ENCODE measurements at regions not wholly inside any gene's neighbourhood (a gene's known extent, or its start where the extent isn't known, plus 50 kb on each side); places are given as distances from the start of the nearest gene placed in this dataset.
"Not testable (repeated sequence)": the region's sequence is repeated elsewhere in the genome, so short reads cannot be mapped to it uniquely, and the experiment has no call there.

DNA sequence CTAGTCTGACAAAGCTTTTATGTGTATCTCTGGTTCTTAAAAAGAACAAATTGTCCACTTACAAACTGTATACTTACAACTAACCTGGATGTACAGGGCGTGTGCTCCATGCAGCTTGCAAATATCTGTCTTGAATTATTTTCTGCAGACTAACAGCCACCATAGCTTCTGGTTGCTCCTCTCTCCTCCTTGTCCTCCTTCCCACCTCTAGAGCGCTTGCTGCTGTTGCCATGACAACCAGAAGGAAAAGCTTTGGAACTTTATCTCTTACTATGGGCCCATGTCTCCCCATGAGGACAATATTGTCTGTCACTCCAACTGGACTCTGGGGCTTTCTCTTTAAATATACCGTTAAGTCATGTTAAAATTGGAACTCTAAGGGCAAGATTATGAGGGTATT, 71.5 kb upstream of the DHX40 start:
- Histone ChIP-seq H3K27me3 (ENCODE audit: control insufficient read depth, insufficient read depth, low read length, poor library complexity, severe bottlenecking) (no peaks in the 10 kb centered on the region), H3K36me3 (ENCODE audit: control insufficient read depth, insufficient read depth, low read length) (no peaks in the 10 kb centered on the region), H3K4me1 (ENCODE audit: control insufficient read depth, insufficient read depth, low read length) (peaks cover 5% of the 10 kb centered on the region), H3K27ac (ENCODE audit: insufficient read depth, low read depth, low read length, poor library complexity, severe bottlenecking) (no peak overlapping the region), H3K4me3 (ENCODE audit: insufficient read depth, low read depth, low read length) (no peak overlapping the region), H3K9me3 (ENCODE audit: control insufficient read depth, low read length) (no peaks in the 10 kb centered on the region)
- 82 to 86% methylated on average over 3 of the region's 3 CpGs for WGBS, 2 experiments

DNA sequence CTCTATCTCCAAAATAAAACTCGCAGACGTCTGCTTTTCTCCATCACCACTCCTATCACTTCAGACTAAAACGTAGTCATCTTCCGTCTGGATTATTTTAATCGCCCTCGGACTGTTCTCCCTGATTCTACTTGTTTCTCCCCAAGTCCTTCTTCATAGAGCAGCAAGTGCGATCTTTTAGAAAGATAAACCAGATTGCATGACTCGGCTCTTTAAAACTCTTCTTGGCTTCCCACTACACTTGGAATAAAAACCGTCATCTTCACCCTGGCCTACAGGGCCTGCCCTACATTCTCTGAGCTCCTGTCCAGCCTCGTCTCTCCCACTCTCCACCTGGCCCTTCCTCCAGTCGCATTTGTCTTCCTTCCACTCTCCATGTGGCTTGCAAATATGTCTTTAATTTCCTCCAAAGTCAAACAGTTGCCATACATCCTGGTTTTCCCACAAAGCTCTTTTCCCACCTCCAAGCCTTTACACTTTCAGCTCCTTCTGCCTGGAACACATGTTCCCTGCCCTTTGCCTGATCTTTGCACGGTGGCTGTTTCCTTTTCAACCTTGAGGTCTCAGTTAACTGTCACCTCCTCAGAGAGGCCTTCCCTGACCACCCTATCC, 70.5 kb upstream of the DHX40 start:
- Histone ChIP-seq H3K27ac (ENCODE audit: insufficient read depth, low read depth, low read length, poor library complexity, severe bottlenecking) (no peak overlapping the region), H3K36me3 (ENCODE audit: control insufficient read depth, insufficient read depth, low read length) (no peaks in the 10 kb centered on the region), H3K4me3 (ENCODE audit: insufficient read depth, low read depth, low read length) (no peak overlapping the region), H3K9me3 (ENCODE audit: control insufficient read depth, low read length) (no peaks in the 10 kb centered on the region), H3K4me1 (ENCODE audit: control insufficient read depth, insufficient read depth, low read length) (peaks cover 5% of the 10 kb centered on the region), H3K27me3 (ENCODE audit: control insufficient read depth, insufficient read depth, low read length, poor library complexity, severe bottlenecking) (no peaks in the 10 kb centered on the region)
- 87% methylated on average over 12 of the region's 12 CpGs for WGBS, 2 experiments

DNA sequence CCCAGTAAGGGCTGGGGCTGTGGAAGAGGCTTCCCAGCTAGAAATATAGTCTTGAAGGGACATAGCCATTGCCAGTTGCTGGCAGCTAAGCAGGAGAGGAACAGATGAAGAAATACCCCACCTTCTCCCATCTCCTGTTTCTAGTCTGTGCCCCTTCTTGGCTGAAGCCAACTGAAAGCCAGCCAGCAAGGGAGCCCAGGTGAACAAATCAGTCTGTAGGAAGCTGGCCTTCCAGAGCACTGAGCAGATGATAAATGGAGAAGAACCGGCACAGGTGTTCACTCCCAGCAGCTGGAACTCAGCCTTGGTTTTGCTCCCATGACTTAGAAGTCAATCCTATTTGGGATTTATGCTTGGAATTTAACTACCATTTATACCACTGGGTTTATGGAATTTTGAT, 69.2 kb upstream of the DHX40 start:
- peaks cover 5% of the 10 kb centered on the region for H3K4me1 ChIP-seq (ENCODE audit: control insufficient read depth, insufficient read depth, low read length)
- no peaks in the 10 kb centered on the region for H3K36me3 ChIP-seq (ENCODE audit: control insufficient read depth, insufficient read depth, low read length)
- no peaks in the 10 kb centered on the region for H3K27me3 ChIP-seq (ENCODE audit: control insufficient read depth, insufficient read depth, low read length, poor library complexity, severe bottlenecking)
- no peaks in the 10 kb centered on the region for H3K9me3 ChIP-seq (ENCODE audit: control insufficient read depth, low read length)
- WGBS, 2 experiments, result 93 to 100% methylated on average over 1 of the region's 1 CpG
- no peak overlapping the region for H3K27ac ChIP-seq (ENCODE audit: insufficient read depth, low read depth, low read length, poor library complexity, severe bottlenecking)
- H3K4me3 ChIP-seq (ENCODE audit: insufficient read depth, low read depth, low read length), result no peak overlapping the region

DNA sequence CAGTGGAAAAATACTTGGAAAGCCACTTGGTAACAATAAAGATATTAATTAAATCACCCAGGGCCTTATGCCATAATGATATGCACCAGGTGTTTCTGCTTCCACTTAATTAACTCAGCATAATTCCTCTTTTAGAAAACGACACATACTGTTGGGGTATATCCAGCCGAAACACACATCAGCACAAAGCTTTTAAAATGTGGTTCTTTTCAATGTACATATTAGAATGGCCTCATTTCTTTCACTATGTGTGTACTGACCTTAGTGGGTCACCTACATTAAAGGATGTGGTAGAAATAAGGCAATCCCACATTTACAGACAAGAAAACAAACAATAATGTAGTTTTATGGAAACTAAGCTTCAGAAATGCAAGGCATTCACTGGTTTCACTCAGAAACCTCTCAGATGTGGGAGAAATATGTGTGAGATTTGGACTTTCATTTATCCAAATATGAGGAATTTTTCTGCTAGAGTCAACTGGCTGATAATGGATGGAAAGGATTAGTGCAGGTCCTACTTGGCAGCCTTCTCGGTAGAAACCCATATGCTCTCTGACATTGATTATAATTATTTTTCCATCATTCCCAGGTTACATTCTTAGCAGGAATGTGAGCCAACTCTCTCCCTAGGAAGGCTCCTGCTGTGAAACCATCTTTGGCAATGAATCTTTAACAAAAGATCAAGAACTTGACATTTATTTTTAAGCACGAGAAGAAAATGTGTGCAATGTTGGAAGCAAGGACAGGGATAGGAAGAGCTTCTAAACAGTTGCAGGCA, 66.7 kb upstream of the DHX40 start:
- Histone ChIP-seq H3K27ac (ENCODE audit: insufficient read depth, low read depth, low read length, poor library complexity, severe bottlenecking) (no peak overlapping the region), H3K4me1 (ENCODE audit: control insufficient read depth, insufficient read depth, low read length) (peaks cover 5% of the 10 kb centered on the region), H3K4me3 (ENCODE audit: insufficient read depth, low read depth, low read length) (no peak overlapping the region), H3K27me3 (ENCODE audit: control insufficient read depth, insufficient read depth, low read length, poor library complexity, severe bottlenecking) (no peaks in the 10 kb centered on the region), H3K9me3 (ENCODE audit: control insufficient read depth, low read length) (no peaks in the 10 kb centered on the region), H3K36me3 (ENCODE audit: control insufficient read depth, insufficient read depth, low read length) (no peaks in the 10 kb centered on the region)
- 94 to 95% methylated on average over 4 of the region's 4 CpGs for WGBS, 2 experiments

DNA sequence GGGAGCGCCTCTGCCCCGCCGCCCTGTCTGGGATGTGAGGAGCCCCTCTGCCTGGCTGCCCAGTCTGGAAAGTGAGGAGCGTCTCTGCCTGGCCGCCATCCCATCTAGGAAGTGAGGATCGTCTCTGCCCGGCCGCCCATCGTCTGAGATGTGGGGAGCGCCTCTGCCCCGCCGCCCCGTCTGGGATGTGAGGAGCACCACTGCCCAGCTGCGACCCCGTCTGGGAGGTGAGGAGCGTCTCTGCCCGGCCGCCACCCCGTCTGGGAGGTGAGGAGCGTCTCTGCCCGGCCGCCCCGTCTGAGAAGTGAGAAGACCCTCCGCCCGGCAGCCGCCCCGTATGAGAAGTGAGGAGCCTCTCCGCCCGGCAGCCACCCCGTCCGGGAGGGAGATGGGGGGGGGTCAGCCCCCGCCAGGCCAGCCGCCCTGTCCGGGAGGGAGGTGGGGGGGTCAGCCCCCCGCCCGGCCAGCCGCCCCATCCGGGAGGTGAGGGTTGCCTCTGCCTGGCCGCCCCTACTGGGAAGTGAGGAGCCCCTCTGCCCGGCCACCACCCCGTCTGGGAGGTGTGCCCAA, 65.2 kb upstream of the DHX40 start:
- H3K36me3 ChIP-seq (ENCODE audit: control insufficient read depth, insufficient read depth, low read length); H3K4me1 ChIP-seq (ENCODE audit: control insufficient read depth, insufficient read depth, low read length); H3K27ac ChIP-seq (ENCODE audit: insufficient read depth, low read depth, low read length, poor library complexity, severe bottlenecking); H3K27me3 ChIP-seq (ENCODE audit: control insufficient read depth, insufficient read depth, low read length, poor library complexity, severe bottlenecking); H3K4me3 ChIP-seq (ENCODE audit: insufficient read depth, low read depth, low read length); H3K9me3 ChIP-seq (ENCODE audit: control insufficient read depth, low read length): not testable (repeated sequence)
- 96 to 97% methylated on average over 36 to 39 of the region's 41 CpGs for WGBS, 2 experiments

DNA sequence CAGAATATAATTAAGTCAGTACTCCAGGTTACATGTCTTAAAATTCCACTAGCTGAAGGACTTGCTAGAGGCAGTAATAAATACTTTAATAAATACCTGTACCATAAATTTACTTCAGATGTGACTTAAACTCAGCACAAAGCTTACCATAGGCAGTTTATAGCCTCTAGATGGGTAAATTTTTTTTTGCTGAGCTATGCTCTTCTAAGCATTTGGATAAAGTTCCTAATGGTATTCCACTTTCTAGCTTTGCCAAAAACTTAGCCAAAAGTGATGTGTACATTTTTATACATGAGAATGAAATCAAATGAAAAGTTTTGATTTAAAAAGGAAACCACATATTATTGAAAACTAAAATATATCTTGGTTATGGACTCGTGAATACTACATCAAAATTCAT, 63.7 kb upstream of the DHX40 start:
- WGBS, 2 experiments, result no CpG with 5 or more reads among the region's 1 CpG
- Histone ChIP-seq H3K27ac (ENCODE audit: insufficient read depth, low read depth, low read length, poor library complexity, severe bottlenecking) (no peak overlapping the region), H3K4me1 (ENCODE audit: control insufficient read depth, insufficient read depth, low read length) (no peaks in the 10 kb centered on the region), H3K27me3 (ENCODE audit: control insufficient read depth, insufficient read depth, low read length, poor library complexity, severe bottlenecking) (no peaks in the 10 kb centered on the region), H3K36me3 (ENCODE audit: control insufficient read depth, insufficient read depth, low read length) (no peaks in the 10 kb centered on the region), H3K4me3 (ENCODE audit: insufficient read depth, low read depth, low read length) (no peak overlapping the region), H3K9me3 (ENCODE audit: control insufficient read depth, low read length) (no peaks in the 10 kb centered on the region)

DNA sequence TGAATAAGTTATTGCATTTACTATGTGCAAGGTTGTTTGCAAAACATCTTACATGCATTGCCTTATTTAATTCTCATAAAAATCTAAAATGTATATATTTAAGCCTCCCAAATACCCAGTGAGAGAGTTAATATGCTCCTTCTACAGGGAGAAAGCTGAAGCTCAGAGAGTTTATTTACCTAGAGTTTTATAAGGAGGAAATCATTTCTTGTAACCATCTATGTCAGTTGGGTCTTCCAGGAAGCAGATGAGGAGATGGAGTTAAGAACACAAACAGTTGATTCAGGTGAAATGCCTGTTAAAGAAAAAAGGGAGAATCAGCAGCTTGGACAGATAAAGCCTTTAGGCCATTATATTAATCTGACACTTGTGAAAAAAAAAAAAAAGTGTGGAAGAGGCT, 62.6 kb upstream of the DHX40 start:
- no peaks in the 10 kb centered on the region for H3K9me3 ChIP-seq (ENCODE audit: control insufficient read depth, low read length)
- H3K4me1 ChIP-seq (ENCODE audit: control insufficient read depth, insufficient read depth, low read length), result no peaks in the 10 kb centered on the region
- H3K36me3 ChIP-seq (ENCODE audit: control insufficient read depth, insufficient read depth, low read length), result no peaks in the 10 kb centered on the region
- H3K27ac ChIP-seq (ENCODE audit: insufficient read depth, low read depth, low read length, poor library complexity, severe bottlenecking), result no peak overlapping the region
- no peaks in the 10 kb centered on the region for H3K27me3 ChIP-seq (ENCODE audit: control insufficient read depth, insufficient read depth, low read length, poor library complexity, severe bottlenecking)
- no peak overlapping the region for H3K4me3 ChIP-seq (ENCODE audit: insufficient read depth, low read depth, low read length)

DNA sequence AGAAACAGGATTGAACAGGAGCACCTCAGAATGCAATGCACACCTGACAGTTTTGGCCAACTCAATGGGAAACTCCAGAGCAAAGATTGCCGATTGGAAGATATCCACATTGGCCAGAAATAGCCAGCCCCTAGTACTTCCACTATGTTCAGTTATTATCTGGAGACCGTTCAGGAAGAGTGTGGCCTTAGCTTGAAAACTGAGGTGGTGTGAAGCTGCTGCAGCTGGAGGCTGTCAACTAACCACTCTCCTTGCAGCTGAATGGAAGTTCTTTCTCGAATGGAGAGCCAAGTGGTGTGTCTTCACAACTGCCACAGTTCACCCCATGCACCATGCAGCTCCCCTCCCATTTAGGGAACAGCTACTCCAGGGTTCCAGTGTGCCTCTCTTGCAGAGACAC, 61.9 kb upstream of the DHX40 start:
- Histone ChIP-seq H3K9me3 (ENCODE audit: control insufficient read depth, low read length) (no peaks in the 10 kb centered on the region), H3K36me3 (ENCODE audit: control insufficient read depth, insufficient read depth, low read length) (no peaks in the 10 kb centered on the region), H3K27ac (ENCODE audit: insufficient read depth, low read depth, low read length, poor library complexity, severe bottlenecking) (no peak overlapping the region), H3K4me3 (ENCODE audit: insufficient read depth, low read depth, low read length) (no peak overlapping the region), H3K4me1 (ENCODE audit: control insufficient read depth, insufficient read depth, low read length) (no peaks in the 10 kb centered on the region), H3K27me3 (ENCODE audit: control insufficient read depth, insufficient read depth, low read length, poor library complexity, severe bottlenecking) (no peaks in the 10 kb centered on the region)
- WGBS, 2 experiments, result 90 to 91% methylated on average over 3 of the region's 3 CpGs

DNA sequence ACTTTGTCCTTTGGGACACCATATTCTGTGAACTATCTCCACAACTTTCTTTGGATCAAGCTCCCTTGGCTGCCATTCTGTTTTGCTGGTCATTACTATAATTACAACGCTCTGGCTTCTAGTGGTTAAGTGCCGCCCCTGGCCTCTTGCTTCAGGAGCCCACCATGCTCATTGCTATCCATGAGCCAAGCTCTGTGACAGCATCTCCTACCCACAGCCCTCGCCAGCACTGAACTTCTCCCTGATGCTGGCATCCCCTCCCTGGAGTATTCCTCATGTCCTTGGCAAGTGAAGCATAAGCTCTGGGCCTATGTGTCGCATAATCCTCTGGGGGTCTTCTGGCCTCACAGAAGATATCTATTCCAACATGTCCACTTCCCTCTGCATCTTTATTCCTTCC, 60.6 kb upstream of the DHX40 start:
- Histone ChIP-seq H3K27me3 (ENCODE audit: control insufficient read depth, insufficient read depth, low read length, poor library complexity, severe bottlenecking) (no peaks in the 10 kb centered on the region), H3K4me1 (ENCODE audit: control insufficient read depth, insufficient read depth, low read length) (no peaks in the 10 kb centered on the region), H3K36me3 (ENCODE audit: control insufficient read depth, insufficient read depth, low read length) (no peaks in the 10 kb centered on the region), H3K27ac (ENCODE audit: insufficient read depth, low read depth, low read length, poor library complexity, severe bottlenecking) (no peak overlapping the region), H3K9me3 (ENCODE audit: control insufficient read depth, low read length) (no peaks in the 10 kb centered on the region), H3K4me3 (ENCODE audit: insufficient read depth, low read depth, low read length) (no peak overlapping the region)
- 94 to 96% methylated on average over 4 of the region's 4 CpGs for WGBS, 2 experiments

DNA sequence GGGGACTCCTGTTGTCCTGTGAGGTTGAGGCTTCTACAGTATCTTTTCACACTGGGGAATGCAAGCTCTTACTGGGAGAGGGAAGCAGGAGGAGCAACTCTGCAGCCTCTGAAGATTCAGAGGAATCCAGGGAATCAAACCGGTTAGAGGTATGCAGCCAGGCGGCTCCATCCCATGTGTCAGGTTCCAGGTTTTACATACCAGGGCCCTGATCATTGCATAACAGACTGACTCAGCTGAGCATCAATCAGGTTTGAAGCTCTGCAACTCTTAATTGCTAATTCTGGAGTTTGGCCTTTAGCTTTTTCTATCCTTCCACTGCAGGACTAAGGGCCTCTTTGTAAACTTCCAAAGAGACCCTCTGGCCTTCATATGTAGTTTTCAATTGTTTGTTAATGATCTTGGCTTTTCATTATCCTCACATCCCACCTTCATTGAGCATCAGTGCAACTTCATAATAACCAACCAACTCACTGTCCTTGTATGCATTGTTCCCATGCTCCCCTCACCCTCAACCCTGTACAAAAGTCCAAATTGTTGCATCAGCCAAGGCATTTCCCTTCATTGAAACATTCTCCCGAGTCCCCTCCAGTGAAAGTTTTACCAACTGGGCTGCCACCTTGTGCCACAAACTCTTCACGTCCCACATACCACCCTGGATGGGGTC, 59.7 kb upstream of the DHX40 start:
- no peak overlapping the region for H3K27ac ChIP-seq (ENCODE audit: insufficient read depth, low read depth, low read length, poor library complexity, severe bottlenecking)
- H3K4me3 ChIP-seq (ENCODE audit: insufficient read depth, low read depth, low read length), result no peak overlapping the region
- no peaks in the 10 kb centered on the region for H3K36me3 ChIP-seq (ENCODE audit: control insufficient read depth, insufficient read depth, low read length)
- H3K4me1 ChIP-seq (ENCODE audit: control insufficient read depth, insufficient read depth, low read length), result no peaks in the 10 kb centered on the region
- 83 to 88% methylated on average over 4 of the region's 4 CpGs for WGBS, 2 experiments
- H3K27me3 ChIP-seq (ENCODE audit: control insufficient read depth, insufficient read depth, low read length, poor library complexity, severe bottlenecking), result no peaks in the 10 kb centered on the region
- H3K9me3 ChIP-seq (ENCODE audit: control insufficient read depth, low read length), result no peaks in the 10 kb centered on the region

Measured in ectodermal cell (in vitro differentiated cells).